HG02981 (cell line): ENCODE measurements at regions not wholly inside any gene's neighbourhood (a gene's known extent, or its start where the extent isn't known, plus 50 kb on each side); places are given as distances from the start of the nearest gene placed in this dataset.

ENCODE experiments used
- ATAC-seq: cut with Tn5 transposase; IDR thresholded peaks from one replicate; pipeline ENCODE4 v1.9.1; 2021; ENCODE audit warnings: mild to moderate bottlenecking, moderate library complexity; ENCODE audit not compliant: unreplicated experiment

DNA sequence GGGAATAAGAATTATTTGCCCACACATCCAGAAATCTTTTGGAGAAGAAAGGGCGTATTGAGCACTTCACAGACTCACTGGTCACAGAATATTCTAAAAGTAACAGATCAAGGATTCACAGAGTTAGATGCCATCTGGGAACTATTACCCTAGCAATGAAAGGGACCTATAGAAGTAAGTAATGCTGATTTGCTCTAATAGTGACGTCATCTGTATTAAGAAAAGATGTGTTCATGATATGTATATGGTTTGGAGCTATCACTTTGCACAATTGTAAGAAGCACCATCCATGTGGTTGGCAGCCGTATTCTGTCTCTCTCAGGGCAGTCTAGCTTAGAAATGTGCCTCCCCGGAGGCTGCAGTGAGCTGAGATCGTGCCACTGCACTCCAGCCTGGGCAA, 52.8 kb upstream of the SV2C start:
- no peak for ATAC-seq

- no peak for ATAC-seq
Observed at GRCh38 chr5:76029739-76030138, 53.4 kb upstream of the SV2C start.

DNA sequence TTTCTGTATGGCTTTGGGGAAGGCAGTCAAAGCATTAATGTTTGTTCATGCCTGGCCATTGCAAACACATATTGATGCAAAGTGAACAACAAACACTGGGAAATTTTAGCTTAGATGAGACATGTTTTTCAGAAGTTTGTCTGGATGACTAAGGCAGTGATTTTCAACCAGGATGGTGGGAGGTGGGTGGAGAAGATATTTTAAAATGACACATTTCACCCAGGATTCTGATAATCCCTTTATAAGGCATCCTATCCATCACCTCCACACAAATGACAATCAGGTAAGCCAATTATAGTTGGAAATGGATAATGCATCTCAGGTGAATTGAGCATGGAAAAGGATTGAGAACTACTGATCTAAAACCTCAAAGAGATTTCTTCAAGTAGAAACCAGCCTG, 57.4 kb upstream of the SV2C start:
- no peak for ATAC-seq

DNA sequence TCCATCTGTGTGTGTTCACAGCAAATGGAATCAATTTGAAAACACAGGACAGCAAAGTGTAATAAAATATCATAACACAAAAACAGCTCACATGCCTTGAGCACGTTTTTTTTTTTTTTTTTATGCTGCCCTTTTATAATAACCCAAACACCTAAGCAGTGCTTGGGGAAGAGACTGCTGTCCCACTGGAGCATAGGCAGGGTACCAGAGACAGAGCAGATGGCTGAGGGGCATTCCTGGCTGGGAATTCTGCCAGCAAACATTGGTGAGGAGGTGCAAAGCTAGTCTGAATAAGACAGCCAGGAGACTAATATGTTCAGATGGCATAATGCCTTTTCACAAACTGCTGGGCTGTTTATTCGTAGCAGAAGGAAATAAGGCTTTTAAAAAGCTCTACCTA, 58.1 kb upstream of the SV2C start:
- ATAC-seq = no peak

GRCh38 chr5:76022611-76023010, 60.6 kb upstream of the SV2C start:
- no peak for ATAC-seq

DNA sequence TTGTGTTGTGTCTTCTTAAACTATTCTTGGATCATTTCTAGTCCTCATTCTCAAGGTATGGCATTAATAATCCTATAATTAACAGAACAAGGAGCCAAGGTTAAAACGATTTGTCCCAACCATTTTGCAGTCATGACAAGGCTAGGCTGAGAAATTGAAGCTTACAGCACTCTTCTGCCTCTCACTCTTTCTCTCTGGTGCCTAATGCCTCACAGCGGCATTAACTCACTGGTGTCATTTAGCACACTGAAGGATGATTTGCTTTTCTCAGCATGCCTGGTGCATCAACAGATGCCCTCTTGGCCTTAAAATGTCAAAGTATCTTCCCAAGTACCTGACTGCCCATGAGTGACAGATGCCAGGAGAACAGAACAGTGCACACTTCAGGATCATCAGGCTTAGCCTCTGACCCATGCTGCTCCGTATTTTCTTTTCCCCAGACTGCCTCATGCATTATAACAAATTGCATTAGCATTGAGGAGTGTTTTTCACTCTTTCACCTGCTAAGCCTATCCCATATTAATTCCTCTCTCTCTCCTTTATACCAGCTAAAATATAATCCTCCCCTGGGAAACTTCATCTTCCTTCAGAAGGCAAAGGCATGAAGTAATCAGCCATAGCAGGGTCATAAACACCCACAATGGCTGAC, 61.1 kb upstream of the SV2C start:
- ATAC-seq = no peak

DNA sequence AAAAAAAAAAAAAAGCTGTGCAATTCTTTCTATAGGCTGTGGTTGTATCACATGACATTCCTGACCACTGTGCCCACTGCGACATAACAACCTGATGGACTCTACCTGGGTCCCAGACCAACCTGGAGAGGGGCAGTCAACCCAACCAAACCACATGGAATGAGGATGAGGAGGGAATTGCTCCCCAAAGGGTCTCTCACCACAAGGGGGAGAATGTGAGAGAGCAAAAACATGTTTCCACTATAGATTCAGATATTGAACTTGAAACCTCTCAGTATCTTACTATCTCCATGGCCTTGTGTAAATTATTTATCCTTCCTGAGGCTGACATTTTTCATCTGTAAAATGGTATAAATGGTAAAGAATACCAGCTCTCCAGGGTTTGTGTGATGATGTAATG, 66.9 kb upstream of the SV2C start:
- no peak for ATAC-seq

DNA sequence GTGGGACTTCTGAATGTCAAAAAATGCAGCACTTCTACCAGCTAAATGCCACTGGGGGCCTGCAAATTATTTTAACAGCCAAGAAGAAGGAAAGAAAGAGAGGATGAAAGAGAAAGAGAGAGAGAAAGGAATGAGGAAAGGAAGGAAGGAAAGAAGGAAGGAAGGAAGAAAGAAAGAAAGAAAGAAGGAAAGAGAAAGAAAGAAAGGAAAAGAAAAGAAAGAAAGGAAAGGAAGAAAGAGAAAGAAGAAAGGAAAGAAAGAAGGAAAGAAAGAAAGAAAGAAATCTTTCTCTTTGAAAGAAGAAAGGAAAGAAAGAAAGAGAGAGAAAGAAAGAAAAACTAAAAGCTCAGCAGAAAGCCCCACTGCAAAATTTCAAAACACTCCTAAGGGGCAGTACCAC, 69.2 kb upstream of the SV2C start:
- no peak for ATAC-seq

DNA sequence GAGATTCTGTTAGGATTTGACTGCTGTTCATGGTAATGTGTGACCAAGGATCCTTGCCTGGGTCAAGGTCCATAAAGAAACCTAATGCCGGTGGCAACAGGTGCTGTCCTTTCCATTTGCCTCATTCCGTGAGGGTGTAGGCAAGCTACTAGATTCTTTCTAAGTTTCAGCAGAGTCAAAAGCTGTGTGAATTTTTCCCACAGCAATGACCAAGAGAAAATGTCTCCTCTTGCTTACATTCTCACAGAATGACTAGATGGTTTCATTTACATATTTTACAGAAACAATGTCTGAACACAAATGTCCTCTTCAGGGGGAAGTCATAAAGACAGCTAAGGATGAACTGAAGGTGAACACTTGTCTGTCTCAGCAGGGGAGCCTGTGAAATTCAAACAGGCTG, 75.3 kb upstream of the SV2C start:
- no peak for ATAC-seq

GRCh38 chr5:76000582-76000981, 82.6 kb upstream of the SV2C start:
- no peak for ATAC-seq

DNA sequence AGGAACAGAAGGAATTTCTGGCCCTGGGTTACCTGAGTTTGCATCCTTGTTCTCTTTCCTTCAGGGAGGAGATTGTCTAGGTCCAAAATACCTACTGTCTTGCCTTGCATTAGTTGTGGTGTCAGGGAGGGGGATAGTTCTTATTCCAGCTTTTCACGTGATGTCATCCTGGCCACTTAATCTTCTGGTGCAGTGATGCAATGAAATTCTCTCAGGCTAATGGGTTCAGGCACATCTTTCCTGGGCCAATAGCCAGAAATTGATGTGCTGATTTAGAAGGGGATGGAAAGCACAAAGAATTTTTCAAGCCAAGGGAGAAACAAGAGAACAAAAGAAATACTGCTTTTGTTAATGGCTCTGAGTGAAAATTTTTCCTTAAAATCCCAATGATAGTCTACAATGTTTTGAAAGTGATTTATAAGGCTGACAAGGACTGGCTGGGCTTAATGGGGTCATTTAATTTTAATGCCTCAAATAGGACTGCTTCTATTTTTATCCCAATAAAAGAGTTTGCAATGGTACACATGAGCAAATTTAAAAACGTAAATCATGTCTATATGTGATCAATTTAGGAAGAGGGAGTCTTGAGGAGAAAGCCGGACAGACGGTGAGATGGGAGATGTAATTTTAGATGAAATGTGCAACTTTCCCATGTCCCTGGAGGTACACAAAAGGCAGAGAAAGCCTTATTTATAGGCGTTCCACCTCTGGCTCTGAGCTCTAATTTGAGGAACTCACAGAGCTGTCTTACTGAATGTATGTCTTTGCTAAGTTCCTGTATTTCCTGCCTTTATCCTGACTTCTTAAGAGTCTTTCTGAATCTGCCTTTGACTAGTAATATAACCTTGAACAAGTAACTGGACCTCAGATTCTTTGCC, 89.3 kb upstream of the SV2C start:
- ATAC-seq = no peak

DNA sequence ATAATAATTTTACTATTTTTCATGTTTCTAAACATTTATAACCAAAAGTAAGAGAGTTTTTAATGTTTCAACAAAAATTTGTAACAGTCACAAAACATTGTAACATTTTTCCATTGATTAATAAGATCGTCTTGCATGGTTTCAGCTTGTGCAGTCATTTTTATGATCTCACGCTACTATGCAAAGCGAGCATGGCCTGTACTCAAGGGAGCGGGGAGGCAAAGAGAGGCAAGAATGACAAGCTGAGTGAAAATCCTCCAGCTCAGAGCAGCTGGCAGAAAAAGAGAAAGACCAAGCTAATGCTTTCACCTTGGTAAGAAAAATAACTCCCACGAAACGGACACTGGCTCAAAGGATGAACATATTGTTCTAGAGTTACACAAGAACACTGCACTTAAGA, 90.0 kb upstream of the SV2C start:
- no peak for ATAC-seq

DNA sequence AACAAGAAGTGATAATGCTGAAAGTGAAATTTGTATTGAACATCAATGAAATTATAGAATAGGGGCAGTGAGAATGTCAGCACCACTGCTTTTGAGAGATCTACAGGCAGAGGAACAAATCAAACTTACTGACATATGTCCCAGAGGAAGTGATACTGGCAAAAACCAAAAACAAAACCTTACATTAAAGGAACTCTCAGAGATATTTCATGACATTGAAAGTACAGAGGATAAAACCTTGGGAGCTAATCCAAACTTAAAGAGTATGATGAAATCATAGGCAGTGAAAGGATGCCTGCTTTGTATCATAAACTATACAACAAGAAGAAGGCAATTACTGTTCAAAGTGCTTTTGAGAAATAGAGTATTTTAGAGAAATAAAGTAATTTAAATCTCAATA, 90.4 kb upstream of the SV2C start:
- no peak for ATAC-seq

DNA sequence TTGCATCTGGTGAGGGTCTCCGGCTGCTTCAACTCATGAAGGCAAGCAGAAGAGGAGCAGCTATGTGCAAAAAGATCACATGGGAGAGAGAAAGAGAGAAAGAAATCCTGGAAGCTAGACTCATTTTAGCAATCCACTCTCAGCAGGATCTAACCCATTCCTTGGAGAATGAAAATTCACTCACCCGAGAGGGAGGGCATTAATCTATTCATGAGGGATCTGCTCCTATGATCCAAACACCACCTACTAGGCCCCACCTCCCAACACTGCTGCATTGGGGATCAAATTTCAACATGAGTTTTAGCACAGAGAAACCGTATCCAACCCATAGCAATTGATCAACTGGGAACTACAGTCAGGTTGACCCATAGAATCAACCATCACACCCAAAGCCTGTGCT, 98.1 kb upstream of the SV2C start:
- no peak for ATAC-seq

- no peak for ATAC-seq
Observed at GRCh38 chr5:75975496-75975895, 107.7 kb upstream of the SV2C start.

- ATAC-seq = no peak
Observed at GRCh38 chr5:75965292-75965691, 117.9 kb upstream of the SV2C start.

GRCh38 chr5:75964008-75964407, 119.2 kb upstream of the SV2C start:
- ATAC-seq = no peak

- ATAC-seq = no peak
Observed at GRCh38 chr5:75963554-75963953, 119.6 kb upstream of the SV2C start.

DNA sequence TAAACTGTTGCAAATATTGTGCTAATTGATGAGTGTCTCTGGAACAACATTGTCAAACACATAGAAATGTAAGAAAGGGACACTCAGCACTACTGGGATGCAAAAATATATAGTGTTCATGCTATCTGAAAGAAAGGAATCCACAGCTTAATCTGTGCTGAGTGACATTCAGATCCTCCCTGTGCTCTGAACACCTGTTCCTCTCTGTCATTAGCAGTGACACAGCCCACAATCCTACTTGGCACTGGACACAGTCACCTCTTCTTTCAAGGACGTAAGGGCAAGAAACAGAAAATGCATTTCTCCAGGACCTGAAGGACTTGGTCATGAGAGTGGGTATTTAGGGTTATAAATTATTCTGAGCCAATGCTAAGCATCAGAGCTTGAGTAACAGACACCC, 121.4 kb upstream of the SV2C start:
- no peak for ATAC-seq

- ATAC-seq = no peak
Observed at GRCh38 chr5:75960129-75960528, 123.1 kb upstream of the SV2C start.

- ATAC-seq = no peak
Observed at GRCh38 chr5:75952963-75953362, 130.2 kb upstream of the SV2C start.

- ATAC-seq = no peak
Observed at GRCh38 chr5:75952291-75952690, 130.9 kb upstream of the SV2C start.

DNA sequence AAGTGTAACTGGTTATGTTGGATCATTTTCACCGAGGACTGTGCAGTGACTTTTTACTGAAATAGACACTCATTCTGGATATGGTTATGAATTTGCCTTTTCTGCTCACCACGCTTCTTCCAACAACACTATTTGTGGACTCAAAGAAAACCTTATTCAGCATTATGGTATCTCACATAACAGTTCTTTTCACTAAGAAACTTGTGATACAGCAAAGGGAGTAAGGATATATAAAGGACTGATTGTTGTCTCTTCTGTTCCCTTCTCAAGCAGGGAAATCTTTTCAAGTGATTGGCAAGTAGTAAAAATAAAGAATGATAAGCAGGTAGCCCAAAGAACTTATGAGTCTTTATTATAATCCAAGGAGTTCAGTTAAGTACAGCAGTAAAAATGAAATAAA, 131.5 kb upstream of the SV2C start:
- no peak for ATAC-seq
